Esophagus mucosa (tissue), 1 donor: ENCODE measurements at regions not wholly inside any gene's neighbourhood (a gene's known extent, or its start where the extent isn't known, plus 50 kb on each side); places are given as distances from the start of the nearest gene placed in this dataset.

Experiments
- ATAC-seq: fragments of 200-7000 bp; cut with Tn5 transposase; one replicate; pipeline ENCODE4 v1.9.1; 2020
- donor health status: DM: yes; HTN: yes; CAD: no.

DNA sequence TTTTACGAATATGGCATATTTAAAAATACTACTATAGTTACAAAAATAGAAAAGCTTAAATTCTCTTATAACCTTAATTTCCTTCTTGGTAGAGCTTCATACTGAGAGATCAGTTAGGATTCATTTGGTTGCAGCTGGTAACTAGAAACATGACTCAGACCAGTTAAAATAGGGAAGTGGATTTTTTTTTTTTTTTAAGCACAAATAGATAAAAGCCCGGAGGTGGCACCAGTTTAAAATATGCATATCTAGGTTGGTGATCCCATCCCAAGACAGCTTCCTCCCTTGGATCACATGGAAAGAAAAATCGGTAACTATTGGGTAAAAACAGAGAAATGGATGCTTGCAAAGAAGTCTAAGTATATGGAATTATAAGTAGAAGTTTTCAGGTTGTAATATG lies 1634.3 kb downstream of the MAT2B start:
- ATAC-seq, result no peak

DNA sequence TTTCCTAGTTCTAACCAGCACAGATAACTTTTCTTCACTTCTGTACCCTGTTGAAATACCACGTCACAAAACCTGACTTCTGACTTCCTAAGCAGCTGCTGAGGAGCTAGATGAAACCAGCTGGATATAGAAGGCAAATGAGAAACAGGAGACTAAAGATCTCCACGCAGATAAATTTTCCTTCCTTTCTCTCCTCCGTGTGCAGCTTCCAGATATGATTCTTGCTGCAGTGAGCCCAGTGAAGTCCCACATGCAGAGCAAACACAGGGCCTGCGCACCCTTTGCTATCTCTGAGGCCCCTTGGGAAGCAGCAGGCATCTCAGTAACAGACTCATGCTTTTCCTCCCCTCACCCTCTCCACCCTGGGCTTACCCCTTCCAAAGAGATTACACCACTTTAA lies 1638.3 kb downstream of the MAT2B start:
- ATAC-seq, result no peak

DNA sequence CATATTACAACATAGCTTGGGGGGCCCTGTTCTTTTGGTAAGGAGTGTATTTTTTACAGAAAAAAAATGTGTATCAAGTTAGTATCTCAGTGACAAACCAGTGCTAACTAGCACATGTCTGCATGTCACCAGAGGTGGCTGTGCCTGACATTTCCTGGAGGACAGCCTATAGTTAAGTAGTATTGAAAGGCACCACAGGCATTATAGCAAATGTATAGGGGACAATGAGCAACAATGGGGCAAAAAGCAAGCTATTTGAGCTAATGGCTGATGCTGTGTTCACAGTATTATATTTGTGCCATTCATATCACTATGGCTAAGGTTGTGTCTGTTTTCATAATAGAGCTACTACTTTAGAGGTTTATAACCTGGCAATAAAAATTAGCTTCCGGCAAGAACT lies 1644.0 kb downstream of the MAT2B start:
- no peak for ATAC-seq

- no peak for ATAC-seq
Measured at GRCh38 chr5:165152058-165152457, 1646.6 kb downstream of the MAT2B start.

- ATAC-seq, result no peak
Measured at GRCh38 chr5:165157219-165157618, 1651.8 kb downstream of the MAT2B start.

- no peak for ATAC-seq
Measured at GRCh38 chr5:165161204-165161603, 1655.8 kb downstream of the MAT2B start.

DNA sequence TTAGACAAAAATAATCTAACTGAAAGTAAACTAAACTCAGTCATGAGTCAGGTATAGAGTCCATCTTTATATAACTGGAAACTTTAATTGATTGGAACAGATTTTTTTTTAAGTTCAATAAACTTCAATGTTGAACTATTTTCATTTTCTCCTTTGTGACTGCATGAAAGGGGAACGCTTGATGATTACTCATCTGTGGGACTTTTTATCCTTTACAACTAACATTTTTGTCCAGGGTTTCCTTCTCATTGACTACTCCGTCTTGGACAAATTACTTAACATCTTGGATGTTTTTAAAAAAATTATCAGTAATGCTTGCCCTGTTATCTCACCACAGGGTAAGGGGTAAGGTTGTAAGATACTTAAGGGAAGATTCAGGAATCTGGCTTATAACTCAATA lies 1658.4 kb downstream of the MAT2B start:
- ATAC-seq, result no peak

- ATAC-seq, result no peak
Measured at GRCh38 chr5:165173651-165174050, 1668.2 kb downstream of the MAT2B start.

DNA sequence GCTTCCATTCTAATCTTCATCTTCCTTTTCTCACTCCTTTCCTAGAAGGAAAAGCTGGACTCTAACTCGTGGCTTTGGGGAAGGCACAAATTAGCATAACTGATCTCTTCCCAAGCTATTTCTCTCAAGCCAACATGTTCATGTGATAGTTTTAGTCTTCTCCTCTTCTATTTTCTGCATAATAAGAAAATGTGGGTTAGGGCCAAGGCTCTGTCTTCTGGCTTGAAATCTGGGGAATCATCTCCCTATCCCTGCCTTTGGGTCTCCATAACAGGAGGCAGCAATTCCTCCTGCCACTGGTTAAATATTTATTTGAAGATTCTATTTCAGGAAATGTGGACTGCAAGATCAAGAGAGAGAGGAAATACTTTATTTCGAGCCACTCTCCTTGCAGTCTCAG lies 1669.6 kb downstream of the MAT2B start:
- ATAC-seq, result no peak

DNA sequence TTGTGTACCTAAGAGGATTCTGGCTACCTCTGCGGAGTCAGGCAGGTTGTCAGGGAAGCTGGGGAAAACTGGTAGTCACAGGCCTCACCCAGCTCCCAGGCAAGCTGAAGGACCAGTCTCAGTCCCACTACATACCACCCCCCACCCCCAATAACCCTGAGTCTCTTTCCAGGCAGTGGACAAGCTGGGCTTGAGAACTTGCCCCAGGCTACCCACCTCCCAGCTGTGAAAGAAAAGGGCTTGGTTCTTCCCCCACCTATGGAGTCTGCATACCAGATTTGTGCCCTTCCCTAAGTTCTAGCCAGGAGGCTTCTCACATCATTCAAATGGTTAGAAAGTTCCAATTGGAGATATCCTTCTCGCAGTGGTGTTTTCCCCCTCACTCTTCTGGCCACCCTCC lies 1678.8 kb downstream of the MAT2B start:
- ATAC-seq, result no peak

DNA sequence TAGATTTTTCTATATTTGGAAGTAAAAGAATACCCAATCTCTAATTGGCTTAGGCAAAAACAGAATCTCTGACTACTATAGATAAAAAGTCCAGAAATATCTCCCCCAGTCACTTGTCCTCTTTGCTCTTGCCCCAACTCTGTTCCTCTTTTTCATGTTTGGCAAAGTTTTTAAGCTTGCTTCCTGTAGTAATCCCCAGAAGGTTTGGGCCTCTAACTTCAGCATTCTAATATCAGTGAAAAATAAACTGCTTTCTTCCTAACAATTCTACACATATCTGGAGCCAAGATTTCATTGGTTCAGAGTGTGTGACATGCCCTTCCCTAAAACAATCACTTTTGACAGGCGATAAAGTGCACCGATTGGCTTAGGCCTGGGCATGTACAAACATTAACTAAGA lies 1680.3 kb downstream of the MAT2B start:
- ATAC-seq, result no peak

GRCh38 chr5:165187815-165188214 lies 1682.4 kb downstream of the MAT2B start:
- ATAC-seq, result no peak

DNA sequence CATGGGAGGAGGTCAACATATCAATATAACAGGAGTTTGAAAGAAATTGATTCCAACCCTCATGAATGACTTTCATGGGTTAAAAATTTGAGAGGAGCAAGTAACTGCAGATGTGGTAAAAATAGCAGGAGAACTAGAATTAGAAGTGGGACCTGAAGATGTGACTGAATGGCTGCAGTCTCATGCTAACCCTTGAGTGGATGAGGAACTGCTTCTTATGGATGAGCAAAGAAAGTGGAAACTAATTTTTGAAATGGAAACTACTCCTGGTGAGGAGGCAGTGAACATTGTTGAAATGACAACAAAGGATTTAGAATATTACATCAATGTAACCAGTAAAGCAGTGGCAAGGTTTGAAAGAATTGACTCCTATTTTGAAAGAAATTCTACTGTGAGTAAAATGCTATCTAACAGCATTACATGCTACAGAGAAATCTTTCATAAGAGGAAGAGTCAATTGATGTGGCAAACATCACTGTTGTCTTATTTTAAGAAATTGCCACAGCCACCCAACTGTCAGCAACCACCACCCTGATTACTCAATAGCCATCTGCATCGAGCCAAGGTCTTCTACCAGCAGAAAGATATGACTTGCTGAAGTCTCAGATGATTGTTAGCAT lies 1683.2 kb downstream of the MAT2B start:
- no peak for ATAC-seq

- no peak for ATAC-seq
Measured at GRCh38 chr5:165196961-165197360, 1691.5 kb downstream of the MAT2B start.

GRCh38 chr5:165201369-165201768 lies 1696.0 kb downstream of the MAT2B start:
- ATAC-seq, result no peak

DNA sequence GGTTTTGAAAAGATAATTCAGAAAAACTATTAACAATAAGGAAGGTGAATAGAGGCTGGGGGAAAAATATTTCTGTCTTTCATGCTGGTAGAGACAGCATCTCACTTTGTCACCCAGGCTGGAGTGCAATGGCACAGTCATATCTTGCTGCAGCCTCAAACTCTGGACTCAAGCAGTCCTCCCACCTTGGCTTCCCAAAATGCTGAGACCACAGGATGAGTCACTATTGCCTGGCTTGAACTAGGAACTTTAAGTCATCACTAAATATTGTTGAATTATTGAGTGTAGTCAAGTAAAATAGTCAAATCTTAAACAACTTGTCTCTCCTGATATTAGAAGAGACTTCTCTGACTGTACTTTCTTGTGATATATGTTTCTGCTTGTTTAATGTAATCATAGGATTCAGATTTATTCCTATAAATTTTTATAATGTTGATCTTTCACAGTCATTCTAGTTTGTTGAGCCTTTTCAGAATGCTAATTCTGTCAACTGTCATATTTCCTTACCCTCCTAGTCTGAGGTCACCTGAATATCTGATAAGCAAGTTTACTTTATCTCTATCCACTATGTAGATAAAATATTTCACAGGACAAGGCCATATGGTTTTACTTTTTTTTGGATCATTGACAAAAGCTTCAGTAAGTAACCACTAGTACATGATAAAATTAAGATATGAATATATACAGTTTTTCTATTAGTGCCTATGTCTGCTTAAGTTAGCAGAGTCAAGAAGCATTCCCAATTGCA lies 1696.5 kb downstream of the MAT2B start:
- ATAC-seq, result no peak

- ATAC-seq, result no peak
Measured at GRCh38 chr5:165202519-165202910, 1697.1 kb downstream of the MAT2B start.

GRCh38 chr5:165209101-165209727 lies 1703.8 kb downstream of the MAT2B start:
- no peak for ATAC-seq

GRCh38 chr5:165224366-165225045 lies 1719.1 kb downstream of the MAT2B start:
- ATAC-seq, result no peak

DNA sequence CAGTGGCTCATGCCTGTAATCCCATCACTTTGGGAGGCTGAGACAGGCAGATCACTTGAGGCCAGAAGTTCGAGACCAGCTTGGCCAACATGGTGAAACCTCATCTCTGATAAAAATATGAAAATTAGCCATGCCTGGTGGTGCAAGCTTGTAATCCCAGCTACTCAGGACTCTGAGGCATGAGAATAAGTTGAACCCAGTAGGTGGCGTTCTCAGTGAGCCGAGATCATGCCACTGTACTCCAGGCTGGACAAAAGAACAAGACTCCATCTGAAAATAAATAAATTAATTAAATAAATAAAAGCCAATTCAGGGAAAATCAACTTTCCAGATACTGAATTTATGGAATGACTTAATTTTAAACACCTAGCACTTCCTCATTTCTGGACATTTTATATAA lies 1722.1 kb downstream of the MAT2B start:
- ATAC-seq, result no peak

DNA sequence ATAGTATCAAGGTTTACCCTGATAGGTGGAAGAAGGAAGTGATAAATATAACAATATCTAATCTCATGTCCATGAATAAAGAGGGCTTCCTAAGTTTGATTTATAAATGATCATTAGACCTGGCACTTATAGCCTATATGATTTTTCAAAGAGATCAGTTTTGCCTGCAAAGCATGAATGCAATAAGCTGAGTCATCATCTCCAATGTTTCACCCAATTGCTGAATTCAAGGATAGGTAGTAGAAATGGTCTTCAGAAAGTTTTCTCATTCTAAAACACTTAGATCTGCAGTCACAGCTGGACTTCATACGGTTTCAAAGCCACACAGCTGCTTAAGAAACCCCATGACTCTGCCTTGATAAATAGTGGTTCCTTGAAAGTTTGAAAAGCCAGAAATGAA lies 1722.8 kb downstream of the MAT2B start:
- no peak for ATAC-seq

DNA sequence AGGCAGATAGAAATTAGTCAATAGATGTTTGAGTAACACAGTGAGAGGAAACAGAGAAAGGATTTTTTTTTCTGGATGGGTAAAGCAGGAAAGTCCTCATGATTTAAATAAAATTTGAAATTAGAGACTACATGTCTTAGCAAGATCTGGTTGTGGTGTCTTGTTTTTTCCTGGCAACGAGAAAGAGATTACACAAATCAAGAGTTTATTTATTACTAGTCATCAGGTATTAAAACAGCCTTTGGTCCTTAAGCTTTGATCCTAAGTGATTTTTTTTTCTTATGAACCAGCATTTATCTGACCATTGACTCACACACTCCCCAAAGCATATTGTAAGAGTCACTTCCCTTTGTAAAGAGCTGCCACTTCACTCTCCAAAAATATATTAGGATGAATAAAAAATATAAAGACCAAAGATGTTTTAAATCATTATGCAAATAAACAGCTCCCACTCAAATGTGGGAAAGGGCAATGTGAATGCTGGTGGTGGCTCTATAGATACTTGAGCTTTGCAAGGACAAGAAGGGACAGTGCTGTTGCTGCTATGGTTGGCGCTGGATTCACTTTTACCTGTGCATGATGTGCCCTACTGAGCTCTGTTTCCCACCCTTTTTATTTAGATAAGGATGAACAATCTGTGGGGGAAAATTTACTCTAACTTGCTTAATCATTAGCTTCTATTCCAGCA lies 1726.5 kb downstream of the MAT2B start:
- no peak for ATAC-seq

GRCh38 chr5:165232509-165233028 lies 1727.2 kb downstream of the MAT2B start:
- no peak for ATAC-seq
